Smooth muscle cell of the brain vasculature (primary cell): ENCODE measurements at regions not wholly inside any gene's neighbourhood (a gene's known extent, or its start where the extent isn't known, plus 50 kb on each side); places are given as distances from the start of the nearest gene placed in this dataset.

Source experiments
- DNase-seq: peaks from one replicate; pipeline ENCODE4 v3.0.0-alpha.2; 2012; ENCODE audit warnings: low read depth, low spot score

DNA sequence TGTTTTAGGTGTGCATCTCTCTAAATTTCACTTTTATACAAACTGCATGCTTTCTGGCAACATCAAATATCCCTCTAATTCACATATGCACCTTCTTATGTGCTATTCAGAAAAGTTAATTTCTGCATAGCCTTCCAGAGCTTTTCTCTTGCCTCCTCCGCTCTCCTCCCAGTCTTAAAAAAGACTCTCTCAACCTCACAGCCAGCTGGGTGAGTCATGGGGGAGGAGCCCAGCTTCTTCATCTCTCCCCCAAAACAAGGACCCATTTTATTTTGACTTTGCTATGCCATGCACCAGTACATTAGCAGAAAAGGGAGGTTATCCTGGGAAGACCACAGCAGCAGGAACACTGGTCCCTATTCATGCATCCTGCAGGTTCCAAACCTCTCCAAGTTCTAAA is 234.4 kb downstream of the KCNA4 start:
- no peak for DNase-seq

DNA sequence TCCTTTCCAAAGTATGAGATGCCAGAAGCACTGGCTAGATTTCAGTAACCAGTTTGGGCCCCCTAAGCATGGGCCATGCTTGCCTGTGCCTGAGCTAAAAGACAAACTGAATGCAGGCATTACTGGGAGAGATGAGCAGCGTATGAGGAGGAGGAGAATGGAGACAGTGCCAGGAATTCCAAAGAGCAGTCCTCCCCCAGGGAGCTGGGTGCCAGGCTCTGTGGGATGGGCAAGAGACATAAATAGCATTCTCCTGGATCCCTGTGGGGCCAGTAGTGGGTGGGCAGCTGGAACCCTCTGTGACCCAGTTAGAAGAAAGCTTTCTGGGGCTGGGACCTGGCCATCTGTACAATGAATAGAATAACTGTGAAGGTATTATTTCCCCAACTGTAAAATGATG is 235.6 kb downstream of the KCNA4 start:
- no peak for DNase-seq

DNA sequence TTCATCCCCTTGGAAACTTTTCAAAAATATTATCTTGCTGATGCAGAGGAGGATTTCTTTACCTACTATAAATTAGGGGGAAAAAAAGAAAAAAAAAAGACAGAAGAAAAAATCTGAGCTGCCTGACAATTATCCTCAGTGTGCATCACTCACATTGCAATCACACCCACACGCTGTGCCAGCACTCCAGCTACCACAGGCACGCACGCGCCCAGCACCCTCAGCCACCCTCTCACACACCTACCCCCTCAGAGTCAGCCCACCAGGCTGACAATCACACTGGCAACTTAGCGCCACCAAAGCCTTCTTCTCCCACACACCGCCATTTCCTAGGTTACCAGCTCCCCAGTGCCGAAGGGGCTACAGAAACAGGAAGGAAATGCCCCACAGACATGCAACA is 236.1 kb downstream of the KCNA4 start:
- no peak for DNase-seq

DNA sequence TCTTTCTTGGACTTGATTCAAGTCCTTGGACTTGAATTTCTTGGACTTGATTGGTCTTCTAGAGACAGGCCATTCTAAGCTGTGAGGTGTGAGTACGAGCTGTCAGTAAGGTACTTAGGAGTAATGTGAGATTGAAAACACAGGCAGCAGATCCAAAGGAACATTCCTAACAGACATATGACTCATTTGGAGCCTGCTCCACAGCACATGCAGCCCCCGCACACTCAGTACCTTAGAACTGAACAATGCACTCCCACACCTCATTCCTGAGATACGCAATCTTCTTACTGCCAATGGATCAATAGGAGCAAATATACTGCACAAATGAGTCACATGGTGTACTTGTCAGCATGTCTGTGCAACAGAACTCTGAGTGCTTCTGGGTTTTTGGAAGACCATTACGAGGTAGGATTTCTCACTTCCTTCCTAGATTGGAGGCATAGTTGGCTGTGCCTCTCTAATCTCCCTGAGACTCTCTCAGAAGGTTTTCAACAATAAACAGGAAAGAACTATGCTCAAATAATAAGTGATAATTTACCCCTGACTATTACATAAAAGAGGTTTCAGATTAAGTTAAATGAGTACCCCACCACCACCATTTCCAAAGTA is 243.1 kb downstream of the KCNA4 start:
- no peak for DNase-seq

DNA sequence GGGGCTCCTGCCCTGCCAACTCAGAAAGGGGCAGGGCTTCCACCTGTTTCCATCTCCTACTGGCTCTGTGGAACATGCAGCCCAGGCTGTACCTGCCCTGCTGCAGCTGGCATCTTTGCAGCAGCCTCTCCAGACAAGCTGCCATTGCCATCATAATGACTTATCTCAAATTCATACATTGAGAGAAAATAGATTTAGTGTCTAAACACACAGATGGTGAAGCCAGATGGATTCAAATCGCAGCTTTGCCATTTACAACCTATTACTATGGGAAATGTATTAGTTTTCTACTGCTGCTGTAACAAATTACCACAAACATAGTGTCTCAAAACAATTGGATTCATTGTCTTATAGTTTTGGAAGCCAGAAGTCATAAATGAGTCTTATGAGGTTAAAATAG is 260.0 kb downstream of the KCNA4 start:
- DNase-seq = no peak

DNA sequence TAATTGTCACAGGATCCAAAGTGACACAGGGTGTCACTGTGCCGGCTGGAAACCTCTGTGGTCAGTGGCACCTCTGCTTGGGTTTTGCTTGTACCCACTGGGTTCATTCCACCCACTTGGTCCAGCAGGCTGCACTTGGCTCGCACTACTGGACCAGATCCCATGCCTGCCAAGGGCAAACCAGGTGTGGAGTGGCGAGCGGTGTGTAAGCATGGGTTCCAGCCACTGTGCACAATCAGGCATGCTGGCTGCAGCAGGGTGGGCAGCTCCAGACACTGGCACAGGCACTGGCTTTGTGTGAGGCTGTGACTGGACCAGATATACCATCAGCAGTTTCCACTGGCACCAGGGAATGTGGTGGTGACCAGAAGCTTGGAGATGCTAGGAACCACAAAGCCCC is 261.4 kb downstream of the KCNA4 start:
- no peak for DNase-seq

DNA sequence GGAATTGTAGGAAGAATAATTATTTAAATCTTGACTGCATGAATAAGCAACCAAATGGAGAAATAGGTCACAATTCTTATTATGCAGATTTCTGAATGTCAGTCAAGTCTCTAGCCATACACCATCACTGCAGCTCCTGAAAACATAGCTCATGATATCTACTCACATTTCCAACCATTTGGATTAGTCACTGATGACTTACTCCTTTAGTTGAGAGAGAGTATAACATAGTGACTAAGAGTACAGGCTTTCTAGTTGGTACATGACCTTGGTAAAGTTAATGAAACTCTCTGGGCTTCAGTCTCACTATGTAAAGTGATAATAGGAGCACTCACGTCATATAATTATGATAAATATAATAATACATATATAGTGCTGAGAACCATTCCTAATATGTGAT is 265.2 kb downstream of the KCNA4 start:
- DNase-seq = no peak

DNA sequence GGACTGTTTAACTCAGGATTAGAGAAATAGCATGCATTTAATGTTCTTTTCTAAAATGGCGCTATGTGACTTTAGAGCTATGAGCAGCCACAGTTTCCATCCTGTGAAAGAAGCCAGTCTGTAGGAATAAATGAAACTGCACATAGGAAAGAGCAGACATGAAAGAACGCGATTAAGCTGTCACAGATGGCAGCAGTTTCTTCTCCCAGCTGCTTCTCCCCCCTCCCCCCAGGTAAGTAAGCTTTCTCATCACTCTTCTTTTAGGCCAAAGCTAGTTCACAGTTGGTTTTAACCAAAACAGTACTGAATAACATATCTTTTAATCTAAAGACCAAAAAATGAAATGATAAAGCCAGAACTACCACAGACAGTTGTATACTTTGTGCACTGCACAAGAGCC is 266.4 kb downstream of the KCNA4 start:
- no peak for DNase-seq

DNA sequence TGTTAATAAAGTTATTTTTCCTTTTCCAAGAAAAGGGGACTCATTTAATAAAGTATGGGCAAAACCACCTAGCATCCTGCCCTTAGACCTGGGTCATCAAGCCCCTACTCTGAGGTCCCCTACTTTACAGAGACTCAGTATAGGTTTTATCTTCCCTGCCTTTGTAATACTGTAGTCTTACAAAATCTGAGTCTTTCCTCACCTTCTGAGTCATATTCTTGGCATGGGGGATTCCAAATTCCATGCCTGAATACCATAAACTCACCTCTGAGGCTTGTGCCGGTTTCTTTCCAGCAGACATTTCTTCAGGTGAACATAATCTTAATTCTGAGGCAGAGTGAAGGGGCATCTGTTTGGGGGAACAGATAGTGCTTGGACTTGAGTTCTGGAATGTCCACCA is 282.5 kb downstream of the KCNA4 start:
- no peak for DNase-seq

DNA sequence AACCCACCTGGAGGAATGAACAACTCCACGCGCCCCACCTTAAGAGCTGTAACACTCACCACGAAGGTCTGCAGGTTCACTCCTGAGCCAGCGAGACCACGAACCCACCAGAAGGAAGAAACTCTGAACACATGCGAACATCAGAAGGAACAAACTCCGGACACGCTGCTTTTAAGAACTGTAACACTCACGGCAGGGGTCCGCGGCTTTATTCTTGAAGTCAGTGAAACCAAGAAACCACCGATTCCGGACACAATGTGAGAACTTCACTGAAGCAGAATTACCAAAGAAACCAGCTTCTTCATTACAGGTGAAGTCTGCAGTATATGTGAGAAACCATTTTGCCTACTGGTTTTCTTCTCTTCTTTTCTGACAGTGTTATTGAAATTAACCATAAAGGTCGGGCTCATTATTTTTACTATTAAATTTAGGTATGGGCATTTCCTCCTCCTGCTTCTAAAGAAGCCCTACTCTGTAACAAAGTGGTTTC is 303.0 kb downstream of the KCNA4 start:
- no peak for DNase-seq

DNA sequence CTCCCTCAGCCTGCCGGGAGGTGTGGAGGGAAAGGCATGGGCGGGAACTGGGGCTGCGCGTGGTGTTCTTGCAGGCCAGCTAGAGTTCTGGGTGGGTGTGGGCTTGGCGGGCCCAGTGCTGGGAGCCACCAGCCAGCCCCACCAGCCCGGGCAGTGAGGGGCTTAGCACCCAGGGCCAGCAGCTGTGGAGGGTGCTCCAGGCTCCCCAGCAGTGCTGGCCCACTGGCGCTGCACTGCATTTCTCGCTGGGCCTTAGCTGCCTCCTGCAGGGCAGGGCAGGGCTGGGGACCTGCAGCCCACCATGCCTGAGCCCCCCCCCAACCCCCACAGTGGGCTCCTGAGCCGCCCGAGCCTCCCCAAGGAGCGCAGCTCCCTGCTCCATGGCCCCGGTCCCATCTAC is 304.2 kb downstream of the KCNA4 start:
- DNase-seq = no peak

DNA sequence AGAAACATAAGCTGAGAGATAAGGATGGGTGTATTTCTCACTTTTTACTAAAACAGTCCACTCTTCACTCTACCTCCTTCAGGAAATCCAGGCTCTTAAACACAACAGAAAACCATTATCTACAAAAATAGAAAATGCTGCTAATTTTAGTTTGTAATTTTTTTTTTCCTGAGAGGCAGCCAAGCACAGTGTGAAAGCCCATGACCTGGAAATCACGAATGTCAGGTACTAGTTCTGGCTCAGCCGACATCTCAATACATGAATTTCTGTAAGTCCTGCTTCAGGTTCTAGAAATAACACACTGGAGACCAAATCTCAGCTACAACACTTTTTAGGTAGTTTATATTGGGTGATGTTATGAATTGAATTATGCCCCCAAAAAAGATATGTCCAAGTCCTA is 308.9 kb downstream of the KCNA4 start:
- no peak for DNase-seq

DNA sequence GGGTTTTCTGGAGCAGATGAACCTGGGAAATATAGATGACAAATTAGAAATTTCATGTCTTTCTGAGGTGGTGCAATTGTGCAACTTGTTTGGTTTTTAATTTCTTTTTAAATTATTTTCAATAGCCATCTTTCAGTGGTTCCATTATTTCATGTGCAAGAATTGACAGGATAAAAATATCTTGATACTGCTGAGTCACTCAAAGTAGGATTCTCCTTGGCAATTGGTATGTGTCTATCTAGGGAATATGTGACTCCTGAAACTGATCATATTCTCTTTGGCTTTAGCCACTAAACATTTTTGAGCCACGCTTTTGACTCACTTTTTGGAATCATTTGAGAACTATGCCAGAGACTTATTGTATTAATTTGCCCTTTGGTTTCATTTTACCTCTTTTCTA is 331.5 kb downstream of the KCNA4 start:
- DNase-seq = no peak

DNA sequence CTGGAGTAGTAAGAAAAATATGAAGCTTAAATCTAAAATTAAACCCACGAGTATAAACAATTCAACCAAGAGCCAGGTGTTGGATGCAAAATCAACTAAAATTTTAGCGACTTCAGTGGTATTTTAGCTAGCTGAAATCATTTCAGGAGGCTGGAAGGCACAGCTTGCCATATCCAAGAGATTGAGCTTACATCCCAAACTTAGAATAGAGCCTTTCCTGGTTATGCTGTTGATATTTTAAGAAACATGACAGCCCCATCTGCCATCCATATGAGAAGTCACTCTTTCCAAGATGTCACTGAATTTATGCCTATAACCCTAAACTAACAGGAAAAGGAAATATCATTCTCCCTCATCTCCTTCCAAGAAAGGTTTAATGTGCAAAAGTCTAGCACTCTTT is 334.0 kb downstream of the KCNA4 start:
- no peak for DNase-seq

DNA sequence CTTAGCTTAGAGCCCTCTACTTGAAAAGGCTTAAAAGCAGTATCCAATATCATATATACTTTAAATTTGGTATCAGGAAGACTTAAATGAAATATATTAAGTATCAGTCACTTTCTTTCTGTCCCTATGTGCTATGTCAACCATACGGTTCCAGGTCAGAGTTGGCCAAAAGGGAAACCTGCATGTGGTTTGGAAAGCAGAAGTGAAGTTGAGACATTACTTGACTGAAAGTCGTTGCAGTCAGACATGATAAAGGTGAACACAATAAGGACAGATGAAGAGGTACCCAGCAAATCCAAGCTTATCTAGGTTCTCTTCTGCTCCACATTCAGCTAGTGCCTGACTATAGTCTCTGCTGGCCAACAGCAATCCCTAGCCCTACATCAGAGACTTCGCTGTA is 336.8 kb downstream of the KCNA4 start:
- DNase-seq = no peak

DNA sequence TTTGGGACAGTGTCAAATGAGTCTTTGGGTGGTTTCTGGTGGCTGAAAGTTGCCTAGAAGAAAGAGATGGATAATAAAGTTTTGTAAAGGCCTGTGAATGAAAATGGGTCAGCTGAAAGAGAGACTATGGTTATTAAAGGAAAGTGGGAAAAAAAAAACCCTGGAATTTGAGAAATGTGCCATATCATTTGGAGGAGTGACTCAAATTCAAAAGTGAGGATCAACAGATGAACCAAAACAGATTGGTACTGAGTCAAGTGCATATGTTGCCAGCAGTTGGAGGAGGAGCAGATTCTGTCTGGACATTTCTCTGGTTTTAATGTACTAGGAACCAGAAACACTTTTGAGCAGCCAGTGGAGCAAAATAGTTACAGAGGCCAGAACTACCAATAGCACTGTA is 339.8 kb downstream of the KCNA4 start:
- no peak for DNase-seq

DNA sequence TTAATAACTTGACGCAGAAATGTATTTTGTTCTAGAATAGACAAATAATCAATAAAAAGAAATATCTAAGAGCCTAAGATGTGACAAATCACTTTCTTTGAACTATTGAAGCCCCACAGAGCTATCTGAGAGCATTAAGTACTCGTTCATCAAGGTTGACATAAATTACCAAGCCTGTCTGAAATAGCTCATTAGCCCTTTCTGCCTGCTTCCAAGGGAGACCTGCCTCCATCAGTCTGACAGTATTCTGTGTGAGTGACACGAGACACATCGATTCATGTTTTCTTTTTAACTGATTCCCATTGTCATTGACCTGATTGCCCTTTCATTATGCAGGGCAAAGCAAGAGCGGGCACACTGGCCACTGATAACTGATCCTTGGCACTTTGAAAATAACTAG is 347.5 kb downstream of the KCNA4 start:
- no peak for DNase-seq

DNA sequence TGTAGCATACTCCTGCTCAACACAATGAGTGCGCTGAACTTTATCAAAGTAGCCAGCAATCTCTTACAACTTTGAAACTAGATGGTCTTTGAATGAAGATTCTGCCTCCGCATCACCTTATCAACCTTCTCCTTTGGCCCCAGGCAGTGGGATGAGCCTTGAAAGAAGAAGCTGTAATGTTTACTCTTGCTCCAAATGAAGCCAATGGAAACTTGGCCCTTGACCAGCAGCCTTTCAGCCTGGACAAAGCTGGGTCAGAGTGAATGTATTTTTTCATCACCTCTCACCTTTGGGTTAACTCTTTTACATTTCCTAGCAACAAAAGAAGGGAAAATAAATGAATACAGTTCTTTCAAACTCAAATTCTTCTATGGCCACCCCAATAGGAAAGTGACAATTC is 359.1 kb downstream of the KCNA4 start:
- DNase-seq = no peak

DNA sequence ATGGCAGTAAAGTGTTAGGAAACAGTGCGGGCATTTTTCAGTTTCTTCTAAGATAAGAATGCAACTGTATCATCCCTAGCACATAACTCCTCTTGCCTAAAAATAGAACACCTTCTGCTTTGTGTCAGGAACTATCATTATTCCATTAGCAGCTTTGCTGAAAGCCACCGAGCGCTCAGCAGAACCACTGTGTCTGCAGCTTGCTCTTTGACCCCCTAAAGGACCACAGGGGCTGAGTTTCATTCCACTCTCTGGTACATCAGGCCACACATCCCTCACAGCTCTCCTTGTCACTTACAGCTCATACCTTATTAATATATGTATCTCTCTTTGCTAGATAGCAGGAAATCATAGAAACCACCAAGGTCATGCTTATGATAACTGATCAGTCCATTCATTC is 360.2 kb downstream of the KCNA4 start:
- DNase-seq = no peak

DNA sequence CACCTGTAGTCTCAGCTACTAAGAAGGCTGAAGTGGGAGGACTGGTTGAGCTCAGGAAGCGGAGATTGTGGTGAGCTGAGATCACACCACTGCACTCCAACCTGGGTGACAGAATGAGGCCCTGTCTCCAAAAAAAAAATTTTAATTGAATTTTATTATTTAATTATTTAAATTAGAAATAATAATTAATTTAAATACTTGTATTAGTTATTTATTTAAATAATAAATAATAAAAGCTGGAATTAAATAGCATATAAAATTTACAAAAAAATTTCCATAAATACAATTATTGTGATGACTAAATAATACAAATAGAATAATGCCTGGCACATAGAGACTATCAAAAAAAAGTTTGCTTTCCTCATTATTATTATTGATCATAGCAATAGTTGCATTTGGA is 371.5 kb downstream of the KCNA4 start:
- no peak for DNase-seq

DNA sequence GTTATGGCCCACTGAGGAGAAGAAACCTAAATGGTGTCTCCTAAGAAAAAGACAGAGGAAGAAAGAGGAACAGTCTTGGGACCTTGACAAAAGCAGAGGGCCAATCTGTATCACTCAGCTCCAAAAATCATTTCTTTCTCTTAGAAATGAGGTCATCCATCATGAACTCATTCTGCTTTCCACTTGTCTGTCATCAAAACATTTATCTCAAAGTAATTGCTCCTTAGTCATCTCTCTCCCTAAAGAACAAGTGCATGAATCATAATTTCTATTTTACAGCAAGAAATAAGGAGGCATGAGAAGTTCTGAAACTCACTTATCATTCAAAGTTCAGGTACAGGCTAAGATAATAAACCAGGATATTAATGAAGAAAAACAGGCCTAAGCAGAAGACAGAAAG is 375.6 kb downstream of the KCNA4 start:
- DNase-seq = no peak

DNA sequence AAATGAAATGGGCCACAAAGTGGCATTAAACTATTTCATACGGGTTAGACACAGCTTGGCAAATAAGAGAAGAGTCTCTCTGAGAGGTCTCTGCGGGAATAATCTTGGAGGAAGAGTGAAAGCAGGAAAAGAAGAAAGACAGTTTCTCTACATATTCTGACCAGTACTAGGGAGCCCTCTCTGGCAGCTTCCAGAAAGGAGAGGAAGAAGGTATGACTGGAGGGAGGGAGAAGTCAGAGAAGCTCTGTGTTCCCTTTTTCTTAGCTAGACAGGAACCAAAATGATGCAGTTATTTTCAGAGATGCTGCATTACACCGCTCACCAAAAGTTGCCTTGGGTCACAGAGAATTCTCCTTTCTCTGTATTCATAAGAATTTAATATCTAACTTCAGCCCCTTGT is 382.1 kb downstream of the KCNA4 start:
- DNase-seq = no peak

DNA sequence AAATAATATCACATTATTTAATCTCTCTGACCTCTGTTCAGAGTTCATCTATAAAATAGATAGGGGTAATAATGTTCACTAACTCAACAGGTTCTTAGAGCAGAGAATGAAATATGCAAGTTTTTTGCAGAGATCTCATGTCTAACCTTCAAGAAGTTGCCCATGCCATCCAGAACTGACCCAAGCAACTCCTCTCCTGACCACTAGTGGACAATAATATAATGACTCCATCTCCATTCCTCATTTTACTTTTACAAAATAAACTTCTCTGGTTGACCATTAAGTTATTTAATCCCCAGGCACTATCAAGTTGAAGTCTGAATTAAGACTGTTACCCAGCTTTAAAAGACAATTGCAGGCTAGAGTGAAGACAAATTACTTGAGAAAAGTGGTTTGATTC is 382.6 kb downstream of the KCNA4 start:
- no peak for DNase-seq

DNA sequence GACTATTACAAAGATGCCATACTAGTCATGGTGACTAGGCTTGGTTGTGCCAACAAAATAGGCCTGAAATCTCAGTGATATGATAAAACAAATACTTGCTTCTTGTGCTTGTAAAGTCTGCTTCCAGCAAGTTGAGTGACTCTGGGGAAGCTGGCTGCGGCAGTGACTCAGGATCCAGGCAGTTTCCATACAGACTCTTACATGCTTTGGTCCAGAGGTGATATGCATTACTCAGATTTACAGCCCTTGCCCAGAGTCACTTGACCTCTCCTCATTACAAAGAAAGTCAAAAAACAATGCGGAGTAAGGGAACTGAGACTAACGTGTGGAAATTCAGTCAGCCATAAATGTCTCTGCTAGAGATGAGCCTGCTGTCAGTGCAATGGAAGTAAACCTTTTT is 387.5 kb downstream of the KCNA4 start:
- DNase-seq = no peak
